ENCODE measurements at regions not wholly inside any gene's neighbourhood (a gene's known extent, or its start where the extent isn't known, plus 50 kb on each side); places are given as distances from the start of the nearest gene placed in this dataset.
A peak's percentile ranks its signal among the peaks of the same experiment; 100 is the strongest.

DNA sequence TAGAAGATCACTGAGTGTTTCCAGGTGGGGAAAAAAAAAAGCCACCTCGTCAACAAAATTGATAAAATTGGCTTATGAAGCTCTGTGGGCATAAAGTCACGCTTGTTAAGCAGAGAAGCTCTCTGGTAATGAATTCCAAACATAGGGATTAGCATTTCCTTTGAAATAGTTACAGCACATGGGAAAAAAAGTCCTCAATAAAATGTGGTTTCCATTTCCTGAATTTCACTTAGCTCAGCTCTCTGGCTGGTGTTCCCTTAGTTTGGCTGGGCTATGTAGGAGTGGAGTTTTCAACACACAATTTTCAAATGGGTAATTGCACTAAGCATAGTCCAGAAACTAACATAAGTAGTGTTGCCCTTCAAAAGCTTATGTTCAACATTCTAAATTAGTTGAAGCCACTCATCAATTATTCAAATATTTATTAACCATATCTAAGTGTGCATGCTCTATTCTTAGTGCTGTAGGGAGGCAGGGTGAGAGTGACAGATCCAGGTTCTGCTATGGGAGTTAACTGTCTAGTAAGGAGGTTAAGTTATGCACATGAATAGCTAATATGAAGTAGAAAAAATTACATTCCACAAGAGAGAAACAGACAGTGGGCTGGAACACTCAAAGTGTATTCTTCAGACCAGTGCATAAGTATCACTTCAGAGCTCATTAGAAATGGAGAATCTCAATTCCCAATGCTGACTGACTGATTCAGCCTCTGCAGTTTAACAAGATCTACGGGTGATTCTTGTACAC, 445.7 kb downstream of the SMARCA1 start:
- DNase-seq: no peak

GRCh38 chrX:129071390-129071789, 451.9 kb downstream of the SMARCA1 start:
- DNase-seq: no peak

- no peak for DNase-seq
These were observed 457.4 kb downstream of the SMARCA1 start for GRCh38 chrX:129065895-129066294.

GRCh38 chrX:129058405-129058804, 464.9 kb downstream of the SMARCA1 start:
- DNase-seq: no peak

DNA sequence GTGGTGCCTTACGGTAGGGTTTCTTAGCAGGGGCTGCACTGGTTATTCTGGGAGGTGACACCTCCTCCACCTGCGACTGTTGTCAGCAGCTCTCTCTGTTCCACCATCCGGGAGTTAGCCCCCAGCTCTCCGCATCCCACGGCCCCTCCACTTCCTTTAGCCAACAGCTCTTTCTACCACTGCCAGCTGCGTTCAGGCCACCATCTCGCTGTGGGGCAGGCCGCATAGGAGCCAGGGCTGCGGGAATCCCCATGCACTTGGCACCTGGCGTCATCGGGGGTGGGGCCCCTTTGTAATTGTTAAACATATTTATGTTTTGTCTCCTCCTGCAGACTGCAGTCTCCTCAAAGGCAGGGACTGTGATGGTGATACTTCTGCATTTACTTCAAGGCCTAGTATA, 480.2 kb downstream of the SMARCA1 start:
- DNase-seq: no peak

- no peak for DNase-seq
These were observed 482.0 kb downstream of the SMARCA1 start for GRCh38 chrX:129041319-129041718.

DNA sequence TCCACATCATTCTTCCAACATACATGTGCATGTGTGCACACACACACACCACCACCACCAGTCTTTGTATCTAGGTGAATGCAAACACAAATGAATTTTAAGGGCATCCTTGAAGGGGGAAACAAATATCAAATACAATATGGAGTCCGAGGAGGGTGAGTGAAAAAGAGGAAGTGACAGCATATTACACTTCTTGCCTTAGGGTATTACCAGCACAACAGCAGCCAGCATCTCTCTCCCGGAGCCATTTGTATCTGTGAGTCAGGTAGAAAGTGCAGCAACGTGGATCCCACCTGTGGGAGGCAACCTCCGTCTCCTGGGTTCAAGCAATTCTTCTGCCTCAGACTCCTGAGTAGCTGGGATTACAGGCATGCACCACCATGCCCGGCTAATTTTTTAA, 483.2 kb downstream of the SMARCA1 start:
- no peak for DNase-seq

GRCh38 chrX:129039176-129039575, 484.1 kb downstream of the SMARCA1 start:
- DNase-seq: no peak

DNA sequence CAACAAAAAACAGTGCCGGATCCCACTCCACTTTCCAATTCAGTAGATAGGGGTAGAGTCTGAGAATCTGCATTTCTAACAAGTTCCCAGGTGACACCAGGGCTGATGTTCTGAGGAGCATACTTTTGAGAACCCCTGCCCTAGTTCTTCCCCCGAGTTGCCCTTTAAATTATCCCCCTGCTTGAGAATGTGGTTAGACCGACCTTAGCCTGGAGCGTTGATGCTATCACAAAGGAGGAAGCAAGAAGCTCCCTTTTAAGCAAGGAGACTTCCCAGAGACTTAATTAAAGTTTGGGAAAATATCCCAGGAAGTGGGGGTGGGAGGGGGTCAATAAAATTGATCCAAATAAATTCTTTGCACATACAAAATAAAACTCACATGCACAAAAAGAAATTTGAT, 485.9 kb downstream of the SMARCA1 start:
- no peak for DNase-seq

GRCh38 chrX:129035180-129035579, 488.1 kb downstream of the SMARCA1 start:
- no peak for DNase-seq

GRCh38 chrX:129034196-129034595, 489.1 kb downstream of the SMARCA1 start:
- no peak for DNase-seq

DNA sequence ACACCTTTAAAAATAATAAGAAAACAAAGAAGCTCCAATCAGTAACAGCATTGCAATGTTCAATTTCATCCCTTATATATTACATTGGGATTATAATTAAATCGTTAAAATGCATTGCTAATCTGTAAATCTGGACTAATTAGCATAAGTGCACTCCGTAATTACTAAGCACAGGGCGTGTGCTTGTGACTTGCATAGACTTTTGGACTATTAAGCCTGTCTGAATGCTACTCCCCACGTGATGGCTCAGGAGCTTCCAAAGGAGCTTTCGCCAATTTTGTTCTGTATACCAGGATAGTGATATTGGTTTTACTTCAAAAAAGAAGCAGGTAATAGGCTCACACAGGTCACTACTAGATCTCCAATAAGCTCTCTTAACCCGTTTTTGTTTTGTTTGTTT, 497.1 kb downstream of the SMARCA1 start:
- no peak for DNase-seq

GRCh38 chrX:129025376-129025775, 497.9 kb downstream of the SMARCA1 start:
- DNase-seq: no peak

DNA sequence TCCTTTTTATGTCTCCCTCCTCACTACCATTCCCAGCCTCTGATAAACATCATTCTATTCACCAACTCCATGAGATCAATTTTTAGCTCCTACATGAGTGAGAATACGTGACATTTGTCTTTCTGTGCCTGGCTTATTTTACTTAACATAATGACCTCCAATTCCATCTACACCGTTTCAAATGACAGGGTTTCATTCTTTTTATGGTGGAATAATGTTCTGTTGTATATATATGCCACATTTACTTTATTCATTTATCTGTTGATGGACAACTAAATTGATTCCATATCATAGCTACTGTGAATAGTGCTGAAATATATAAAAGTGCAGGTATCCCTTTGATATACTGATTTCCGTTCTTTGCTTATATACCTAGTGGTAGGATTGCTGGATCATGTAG, 503.9 kb downstream of the SMARCA1 start:
- DNase-seq: no peak

- no peak for DNase-seq
These were observed 507.9 kb downstream of the SMARCA1 start for GRCh38 chrX:129015381-129015780.

DNA sequence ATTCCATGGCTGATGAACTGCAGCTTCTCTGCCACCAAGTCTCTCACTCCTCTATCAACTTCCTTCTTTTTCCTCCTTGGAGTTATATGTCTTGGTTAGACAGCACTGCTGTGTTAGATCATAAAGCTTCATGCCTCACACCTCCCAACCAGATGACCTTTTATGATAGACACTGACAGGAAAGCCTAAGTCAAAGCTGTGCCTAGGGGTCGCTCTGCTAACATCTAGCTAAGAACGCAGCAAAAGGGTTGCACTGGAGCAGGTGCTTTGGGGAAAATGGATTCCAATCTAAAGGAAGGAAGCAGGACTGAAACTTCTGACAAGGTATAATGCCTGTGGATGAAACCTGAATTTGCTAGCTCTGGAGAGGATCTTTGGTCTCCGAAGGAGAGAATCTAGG, 509.7 kb downstream of the SMARCA1 start:
- no peak for DNase-seq

DNA sequence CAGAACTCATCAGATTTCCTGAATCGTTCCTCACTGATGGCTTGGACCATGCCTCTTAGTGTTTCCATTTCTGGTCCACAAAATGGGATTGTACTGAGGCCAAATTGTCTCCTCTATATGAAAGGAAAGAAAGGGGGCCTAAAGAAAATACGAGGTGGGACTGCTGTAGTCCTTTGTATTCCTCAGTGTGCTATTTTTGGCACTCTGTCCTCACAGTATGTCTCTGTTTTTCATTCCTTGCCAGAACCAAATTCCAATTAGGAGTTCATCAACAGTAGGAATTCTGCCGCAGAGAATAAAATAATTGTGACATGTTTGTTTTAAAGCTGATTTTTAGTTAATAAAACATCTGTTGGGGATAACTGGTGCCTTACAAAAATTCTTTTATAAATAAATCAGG, 515.7 kb downstream of the SMARCA1 start:
- no peak for DNase-seq

- no peak for DNase-seq
These were observed 516.8 kb downstream of the SMARCA1 start for GRCh38 chrX:129006491-129006890.

DNA sequence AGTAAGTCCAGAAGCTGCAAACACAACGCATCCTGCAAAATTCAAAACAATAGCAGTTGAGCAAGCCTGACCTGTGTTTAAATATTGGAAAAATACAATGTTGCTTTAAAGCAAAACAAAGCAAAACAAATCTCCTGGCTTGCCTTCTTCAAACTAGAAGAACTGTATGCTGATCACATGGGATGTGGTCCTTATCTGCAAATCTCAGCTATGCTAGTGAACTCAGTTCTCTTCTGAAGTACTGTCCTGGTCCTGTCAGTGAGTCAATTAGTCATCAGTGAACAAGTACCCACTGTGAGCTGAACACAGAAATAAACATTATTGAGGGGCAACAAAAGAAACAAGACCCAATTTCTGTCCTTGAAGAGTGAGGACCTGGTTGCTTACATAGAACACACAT, 522.5 kb downstream of the SMARCA1 start:
- no peak for DNase-seq

DNA sequence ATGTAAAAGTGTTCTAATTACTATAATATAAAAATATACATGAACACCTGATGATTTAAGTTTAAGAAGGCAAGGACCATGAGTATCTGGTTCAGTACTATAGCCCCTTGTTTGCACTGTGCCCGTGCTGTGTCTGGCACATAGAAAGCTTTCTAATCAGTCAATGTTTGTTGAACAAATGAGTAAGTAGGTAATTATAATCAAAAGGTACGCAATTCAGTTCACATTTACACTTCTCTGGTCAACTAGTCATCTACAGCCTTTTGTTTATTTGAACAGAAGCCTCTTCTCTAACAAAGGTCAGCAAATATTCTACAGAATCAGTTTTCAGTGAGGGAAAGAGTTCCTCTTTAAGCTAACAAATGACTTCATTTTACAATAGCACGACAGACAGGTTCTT, 523.3 kb downstream of the SMARCA1 start:
- no peak for DNase-seq

GRCh38 chrX:128992107-128992971, 531.0 kb downstream of the SMARCA1 start:
- DNase-seq: no peak

DNA sequence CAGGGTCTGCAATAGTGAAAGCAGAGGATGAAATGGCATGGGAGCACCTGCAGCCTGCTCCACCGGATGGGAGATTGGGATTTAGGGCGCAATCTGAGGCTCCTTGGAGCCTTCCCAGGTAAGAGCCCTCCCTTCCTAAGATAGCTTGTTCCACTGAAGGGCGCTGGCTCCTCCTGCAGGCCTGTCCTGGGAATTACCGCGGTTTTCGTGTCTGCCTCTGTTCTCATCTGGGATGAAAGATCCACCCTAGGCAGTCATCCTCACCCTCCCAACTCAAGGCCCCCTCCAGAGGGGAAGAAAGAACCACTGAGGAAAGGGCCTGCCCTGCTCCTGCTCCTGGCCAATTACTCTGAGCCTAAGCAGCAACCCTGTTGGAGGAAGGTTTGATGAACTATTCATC, 547.5 kb downstream of the SMARCA1 start:
- DNase-seq: peak in 1 of 5 donors; percentile 2

DNA sequence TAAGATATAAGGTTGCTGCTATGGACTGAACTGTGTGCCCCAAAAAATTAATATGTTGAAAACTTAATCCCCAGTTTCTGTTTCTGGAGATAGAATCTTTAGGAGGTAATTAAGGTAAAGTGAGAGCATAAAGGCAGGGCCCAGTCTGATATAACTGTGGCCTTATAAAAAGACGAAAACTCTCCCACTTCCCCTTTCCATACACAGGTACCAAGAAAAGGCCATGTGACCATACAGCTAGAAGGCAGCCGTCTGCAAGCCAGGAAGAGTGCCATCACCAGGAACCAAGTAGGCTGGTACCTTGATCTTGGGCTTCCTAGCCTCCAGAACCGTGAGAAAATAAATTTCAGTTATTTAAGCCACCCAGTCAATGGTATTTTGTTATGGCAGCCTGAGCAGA, 550.3 kb downstream of the SMARCA1 start:
- no peak for DNase-seq

- DNase-seq: no peak
These were observed 562.0 kb downstream of the SMARCA1 start for GRCh38 chrX:128961290-128961689.
